ENCODE measurements at regions not wholly inside any gene's neighbourhood (a gene's known extent, or its start where the extent isn't known, plus 50 kb on each side); places are given as distances from the start of the nearest gene placed in this dataset.
A peak's percentile ranks its signal among the peaks of the same experiment; 100 is the strongest.

DNA sequence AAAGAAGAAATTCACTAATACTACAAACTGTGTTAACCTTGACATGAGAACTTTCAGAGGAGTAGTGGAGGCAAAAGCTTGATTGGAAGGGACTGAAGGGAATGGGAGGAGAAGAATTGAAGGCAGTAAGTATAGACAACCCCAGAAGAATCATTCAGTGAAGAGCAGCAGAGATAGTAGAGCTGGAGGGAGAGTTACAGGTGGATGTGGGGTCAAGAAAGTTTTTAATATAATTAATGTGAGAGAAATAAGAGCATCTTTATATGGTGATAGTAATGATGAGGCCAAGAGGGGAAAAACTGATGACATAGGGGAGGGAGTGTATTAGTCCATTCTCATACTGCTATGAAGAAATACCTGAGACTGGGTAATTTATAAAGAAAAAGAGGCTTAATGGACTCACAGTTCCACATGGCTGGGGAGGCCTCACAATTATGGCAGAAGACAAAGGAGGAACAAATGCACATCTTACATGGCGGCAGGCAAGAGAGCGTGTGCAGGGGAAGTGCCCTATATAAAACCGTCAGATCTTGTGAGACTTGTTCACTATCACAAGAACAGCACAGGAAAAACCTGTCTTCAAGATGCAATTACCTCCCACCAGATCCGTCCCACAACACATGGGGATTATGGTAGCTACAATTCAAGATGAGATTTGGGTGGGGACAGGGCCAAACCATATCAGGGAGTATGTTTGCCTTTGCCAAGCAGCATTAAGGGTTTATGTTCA lies 88.3 kb upstream of the PIK3CG start:
- DNase-seq, result no peak

DNA sequence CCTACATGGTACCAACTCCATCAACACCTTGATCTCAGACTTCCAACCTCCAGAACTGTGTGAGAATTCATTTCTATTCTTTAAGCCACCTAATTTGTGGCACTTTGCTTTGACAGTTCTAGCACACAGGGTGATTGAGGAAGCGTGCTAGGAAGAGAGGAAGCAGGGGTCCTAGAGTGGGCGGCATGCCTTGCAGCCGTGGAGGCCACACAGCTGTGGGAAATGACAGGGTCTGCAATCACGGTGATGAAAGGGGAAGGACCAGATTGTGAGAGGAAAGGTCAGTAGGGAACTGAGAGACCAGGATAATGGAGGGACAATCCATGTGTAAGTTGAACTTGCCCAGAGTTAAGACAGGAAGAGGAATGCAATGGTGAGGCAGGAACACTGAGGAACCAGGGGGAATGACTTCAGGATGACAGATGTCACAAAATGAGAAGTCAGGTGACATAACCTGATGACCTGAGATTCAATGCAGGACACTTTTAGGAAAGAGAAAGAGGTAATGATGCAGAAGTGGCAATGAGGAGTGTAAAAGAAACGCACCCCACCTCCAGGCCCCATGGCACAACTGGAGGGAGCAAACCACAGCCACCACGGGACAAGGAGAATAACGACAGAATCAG lies 87.3 kb upstream of the PIK3CG start:
- DNase-seq, result no peak

DNA sequence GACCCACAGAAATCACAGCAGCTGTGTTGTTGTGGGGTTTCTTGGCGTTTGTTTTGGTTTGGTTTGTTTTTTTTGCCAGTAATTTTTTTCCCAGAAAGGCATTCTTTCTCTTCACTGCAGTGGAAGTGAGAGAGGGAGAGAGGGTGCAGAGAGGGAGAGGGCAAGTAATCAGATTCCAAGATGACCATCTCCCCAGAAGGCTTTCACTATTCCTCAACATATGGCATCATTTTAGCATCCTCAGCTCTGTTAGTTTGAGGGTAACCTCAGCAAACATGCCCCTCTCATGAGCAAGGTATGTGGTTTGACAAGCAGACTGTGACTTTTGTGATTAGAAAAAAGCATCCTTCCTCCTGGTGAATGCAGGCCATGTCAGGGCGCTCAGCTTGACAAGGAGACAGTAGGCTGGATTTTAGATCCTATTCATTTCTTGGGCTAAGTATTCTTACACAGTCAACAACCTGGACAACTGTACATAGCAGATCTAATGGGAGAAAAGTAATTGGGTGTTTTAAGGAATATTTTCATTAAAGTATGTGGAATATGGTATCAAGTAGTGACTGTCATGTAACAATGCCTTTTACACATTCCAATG lies 86.3 kb upstream of the PIK3CG start:
- peak; percentile 58 for DNase-seq

GRCh38 chr7:106779877-106780276 lies 85.2 kb upstream of the PIK3CG start:
- DNase-seq, result no peak

GRCh38 chr7:106781007-106781406 lies 84.1 kb upstream of the PIK3CG start:
- no peak for DNase-seq

- no peak for DNase-seq
Observed at GRCh38 chr7:106781828-106782544, 83.1 kb upstream of the PIK3CG start.

- no peak for DNase-seq
Observed at GRCh38 chr7:106783286-106783685, 81.8 kb upstream of the PIK3CG start.

- no peak for DNase-seq
Observed at GRCh38 chr7:106788637-106789036, 76.4 kb upstream of the PIK3CG start.

DNA sequence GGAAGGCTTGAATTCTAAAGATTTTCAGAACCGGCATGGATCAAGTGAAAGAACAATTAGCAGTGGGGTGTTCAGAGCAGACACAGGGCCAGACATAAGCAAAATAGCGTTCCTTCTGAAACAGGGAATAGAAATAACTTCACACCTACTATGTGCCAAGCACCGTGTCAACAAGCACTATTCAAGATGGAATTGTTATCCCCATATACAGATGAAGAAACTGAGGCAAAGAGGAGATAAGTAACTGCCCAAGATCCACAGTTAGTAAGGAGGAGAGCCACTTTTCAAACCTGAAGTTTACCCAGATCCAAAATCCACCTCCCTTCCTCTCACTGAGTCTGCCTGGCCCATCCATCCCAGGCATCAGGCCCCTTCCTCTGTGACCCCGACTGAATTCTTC lies 73.6 kb upstream of the PIK3CG start:
- DNase-seq, result no peak

DNA sequence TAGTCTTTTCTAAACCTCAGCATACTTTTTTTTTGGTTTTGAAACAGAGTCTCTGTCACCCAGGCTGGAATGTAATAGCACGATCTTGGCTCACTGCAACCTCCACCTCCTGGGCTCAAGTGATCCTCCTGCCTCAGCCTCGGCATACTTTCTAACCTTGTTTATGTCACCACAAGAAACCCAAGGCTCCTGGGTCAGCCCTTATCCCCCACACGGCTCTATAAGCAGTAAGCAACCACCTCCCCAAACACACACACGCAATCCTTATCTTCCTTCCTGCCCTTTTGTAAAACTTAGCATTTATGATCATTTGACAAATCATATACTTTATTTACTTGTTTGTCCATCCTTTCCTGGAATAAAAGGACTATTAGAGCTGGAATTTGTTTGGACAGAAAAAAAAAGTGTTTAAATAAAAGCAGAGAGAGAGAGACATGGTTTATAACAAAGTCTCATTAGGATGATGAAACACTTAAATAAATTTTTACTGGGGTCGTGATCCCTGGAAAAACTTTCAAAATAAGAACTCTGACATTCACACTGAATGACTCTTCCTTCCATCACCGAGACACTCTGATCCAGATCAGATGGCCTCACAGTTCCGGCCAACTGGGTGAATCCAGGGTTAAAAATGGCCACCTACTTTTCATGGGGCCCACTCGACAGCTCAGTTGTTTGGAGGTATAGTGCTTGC lies 72.7 kb upstream of the PIK3CG start:
- DNase-seq, result peak; percentile 8

- peak; percentile 21 for DNase-seq
Observed at GRCh38 chr7:106793015-106793975, 71.8 kb upstream of the PIK3CG start.

- no peak for DNase-seq
Observed at GRCh38 chr7:106794276-106795083, 70.6 kb upstream of the PIK3CG start.

DNA sequence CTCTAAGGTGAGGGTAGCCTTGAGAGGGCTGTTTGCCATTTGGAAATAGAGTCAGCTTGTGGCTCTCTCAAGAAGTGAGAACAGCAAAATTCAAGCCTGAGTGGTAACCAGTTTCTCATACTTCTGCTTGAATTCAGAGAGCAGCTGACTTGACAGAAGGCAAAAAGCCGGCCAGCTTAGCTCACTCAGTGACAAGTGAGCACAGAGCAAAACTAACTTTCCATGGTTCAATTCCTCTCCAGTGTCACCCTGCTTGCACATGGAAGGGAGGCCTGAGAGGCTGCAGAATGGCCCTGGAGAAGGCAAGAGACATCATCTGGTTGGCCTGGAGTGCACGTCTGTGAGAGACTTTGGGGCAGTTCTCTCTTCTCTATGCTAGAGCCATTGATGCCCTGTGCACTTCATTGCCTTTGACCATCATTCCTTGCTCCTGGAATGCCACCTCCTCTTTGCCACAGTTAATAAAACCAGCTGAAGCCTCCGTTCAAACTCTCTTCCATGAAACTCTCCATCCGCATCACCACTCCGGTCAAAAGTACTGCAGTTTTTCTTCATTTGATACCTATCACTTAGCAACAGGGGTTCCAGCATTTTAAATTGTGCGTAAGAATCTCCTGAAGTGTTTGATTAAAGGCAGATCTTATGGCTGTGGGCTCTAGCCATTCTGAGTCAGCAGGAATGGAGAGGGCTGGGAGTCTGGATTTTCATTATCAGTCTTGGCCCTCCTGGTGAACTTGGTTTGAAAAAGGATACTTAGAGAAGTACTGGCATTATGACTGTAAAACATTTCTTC lies 69.8 kb upstream of the PIK3CG start:
- no peak for DNase-seq

DNA sequence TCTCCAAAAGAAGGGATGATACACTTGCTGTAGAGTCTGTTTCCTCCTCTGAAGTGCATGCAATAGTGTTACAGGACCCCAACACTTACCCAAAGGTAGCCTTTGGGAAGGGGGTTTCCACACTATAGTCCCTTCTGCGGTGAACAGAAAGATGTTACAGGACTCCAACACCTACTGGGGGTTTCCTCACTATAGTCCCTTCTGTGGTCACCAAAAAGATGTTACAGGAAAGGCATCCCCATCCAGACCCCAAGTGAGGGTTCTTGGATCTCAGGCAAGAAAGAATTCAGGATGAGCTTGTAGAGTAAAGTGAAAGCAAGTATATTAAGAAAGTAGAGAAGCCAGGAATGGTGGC lies 69.2 kb upstream of the PIK3CG start:
- no peak for DNase-seq

GRCh38 chr7:106797937-106798336 lies 67.1 kb upstream of the PIK3CG start:
- no peak for DNase-seq

DNA sequence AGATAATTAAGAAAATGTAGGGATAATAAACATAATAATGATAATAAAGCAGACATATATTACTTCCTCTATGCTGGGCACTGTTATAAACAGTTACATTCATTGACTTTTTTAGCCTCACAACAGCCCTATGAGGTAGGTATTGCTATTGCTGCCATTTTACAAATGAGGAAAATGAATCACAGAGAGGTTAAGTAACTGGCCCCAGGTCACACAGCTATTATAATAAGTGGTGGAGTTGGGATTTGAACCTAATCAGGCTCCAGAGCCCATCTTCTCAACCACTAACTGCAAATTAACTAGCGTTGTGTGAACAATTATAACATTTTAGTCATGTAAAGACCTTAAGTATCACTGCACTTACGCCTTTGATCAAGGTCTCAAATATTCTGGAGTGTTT lies 62.5 kb upstream of the PIK3CG start:
- DNase-seq, result no peak

DNA sequence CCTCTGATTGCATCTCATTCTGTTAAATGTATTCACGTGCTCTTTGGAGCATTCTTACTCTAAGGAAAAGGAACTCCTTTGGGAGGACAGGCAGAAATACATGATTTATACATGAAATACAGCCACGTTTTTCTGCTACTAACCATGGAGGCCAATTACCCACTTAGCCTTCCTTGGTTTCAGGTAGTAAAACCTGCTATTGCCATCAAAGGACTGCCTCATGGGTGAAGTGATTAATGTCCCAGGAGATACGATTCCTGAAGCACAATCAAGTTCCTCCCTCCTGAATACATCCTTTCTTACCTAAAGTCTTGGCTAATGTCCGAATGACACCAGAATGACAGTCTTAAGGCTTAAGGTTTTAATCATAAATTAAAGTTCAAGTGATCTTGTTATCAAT lies 58.5 kb upstream of the PIK3CG start:
- no peak for DNase-seq

DNA sequence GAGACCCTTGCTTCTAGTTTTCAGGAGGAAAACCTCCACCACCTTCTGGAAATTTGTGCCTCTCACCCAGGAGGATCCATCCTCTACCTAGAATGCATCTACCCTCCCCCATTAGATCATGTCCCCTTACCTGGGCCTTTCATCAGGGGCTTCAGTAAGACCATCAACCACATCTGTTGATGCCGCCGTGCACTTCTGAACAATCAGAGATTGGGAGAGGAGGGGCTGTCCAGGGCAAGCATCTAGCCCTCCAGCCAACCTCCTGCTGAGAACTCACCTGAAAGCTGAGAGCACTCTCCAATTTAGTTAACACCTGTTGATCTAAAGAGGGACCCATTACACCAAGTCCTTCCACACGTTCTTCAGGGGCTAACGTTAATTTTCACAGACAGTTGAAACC lies 57.6 kb upstream of the PIK3CG start:
- DNase-seq, result no peak

DNA sequence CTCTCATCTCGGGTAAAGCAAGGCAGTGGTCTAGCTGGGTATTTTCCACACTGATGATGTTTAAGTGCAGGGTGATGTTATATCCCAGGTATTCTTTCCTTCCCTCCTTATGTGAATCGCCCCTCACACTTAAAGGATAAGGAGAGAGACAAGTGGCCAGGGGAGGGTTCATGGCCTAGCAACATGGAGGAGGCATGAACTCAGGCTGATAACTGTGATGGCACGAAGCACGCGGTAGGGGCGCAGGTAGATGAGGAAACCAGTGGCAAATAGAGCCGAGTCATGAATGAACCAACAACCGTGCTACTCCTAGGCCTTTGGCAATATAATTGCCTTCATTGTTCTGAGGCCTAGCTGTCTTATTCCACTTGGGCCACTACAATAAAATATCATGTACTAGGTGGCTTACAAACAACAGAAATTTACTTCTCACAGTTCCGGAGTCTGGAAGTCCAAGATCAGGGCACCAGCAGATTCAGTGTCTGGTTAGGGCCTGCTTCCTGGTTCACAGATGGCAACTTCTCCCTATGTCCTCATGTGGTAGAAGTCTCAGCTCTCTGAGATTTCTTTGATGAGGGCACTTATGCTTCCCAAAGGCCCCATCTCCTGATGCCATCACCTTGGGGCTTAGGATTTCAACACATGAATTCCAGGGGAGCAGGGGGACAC lies 56.0 kb upstream of the PIK3CG start:
- no peak for DNase-seq

DNA sequence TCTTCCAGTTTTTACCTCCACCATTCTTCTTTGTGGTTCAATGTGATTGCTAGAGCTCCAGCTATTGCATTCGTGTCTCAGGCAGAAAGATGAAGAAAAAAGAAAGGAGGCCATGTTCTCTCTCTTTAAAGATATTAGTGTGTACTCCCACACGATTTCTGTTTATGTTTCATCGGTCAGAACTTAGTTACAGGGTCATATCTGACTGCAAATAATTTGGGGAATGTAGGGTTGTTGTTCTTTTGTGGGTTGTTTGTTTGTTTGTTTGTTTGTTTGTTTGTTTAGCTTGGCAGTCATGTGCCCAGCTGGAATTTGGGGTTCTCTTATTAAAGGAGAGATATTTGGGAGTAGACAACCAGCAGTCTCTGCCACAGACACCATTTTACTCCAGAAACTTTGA lies 53.6 kb upstream of the PIK3CG start:
- no peak for DNase-seq
